ENCODE measurements at regions not wholly inside any gene's neighbourhood (a gene's known extent, or its start where the extent isn't known, plus 50 kb on each side); places are given as distances from the start of the nearest gene placed in this dataset.
"Not testable (repeated sequence)": the region's sequence is repeated elsewhere in the genome, so short reads cannot be mapped to it uniquely, and the experiment has no call there.

DNA sequence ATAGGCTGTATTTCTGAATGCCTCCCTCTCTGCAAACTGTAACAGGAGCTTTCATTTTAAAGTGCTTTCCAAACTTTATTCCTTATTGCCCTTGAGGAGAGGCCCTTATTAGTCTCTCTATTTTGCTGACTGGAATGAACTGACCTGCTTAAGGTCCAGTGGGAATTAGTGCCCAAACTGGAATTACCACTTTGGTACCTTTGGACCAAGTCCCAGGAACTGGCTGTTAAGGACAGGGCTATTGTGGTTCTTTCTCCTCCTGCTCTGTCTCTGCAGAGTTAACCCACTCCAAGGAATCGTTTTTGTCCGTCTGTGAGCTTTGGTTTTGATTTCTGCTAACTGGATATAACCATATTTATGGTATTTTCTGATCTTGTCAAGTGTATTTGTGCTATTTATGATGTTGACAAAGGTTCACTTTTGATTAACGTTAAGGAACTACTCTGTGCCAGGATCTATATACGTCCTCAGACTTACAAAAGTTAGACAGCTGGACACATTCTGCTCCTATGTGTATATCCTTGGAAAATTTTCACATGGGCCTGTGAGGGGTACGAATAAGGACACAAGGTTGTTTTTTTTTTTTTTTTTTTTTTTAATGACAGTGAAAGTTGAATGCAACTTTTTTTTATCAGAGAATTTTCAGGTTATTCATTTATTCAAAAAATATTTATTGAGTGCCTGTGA is 189.1 kb upstream of the ANKRD55 start:
- DNase-seq (ENCODE audit: low spot score), result no peak

GRCh38 chr5:56421246-56422075 is 188.3 kb upstream of the ANKRD55 start:
- DNase-seq (ENCODE audit: low spot score), result no peak

GRCh38 chr5:56420323-56420722 is 187.2 kb upstream of the ANKRD55 start:
- DNase-seq (ENCODE audit: low spot score), result no peak

GRCh38 chr5:56419667-56420066 is 186.5 kb upstream of the ANKRD55 start:
- no peak for DNase-seq (ENCODE audit: low spot score)

- peak; percentile 58 for DNase-seq (ENCODE audit: low spot score)
Measured at GRCh38 chr5:56415356-56415765, 182.2 kb upstream of the ANKRD55 start.

GRCh38 chr5:56414066-56414465 is 180.9 kb upstream of the ANKRD55 start:
- no peak for DNase-seq (ENCODE audit: low spot score)

GRCh38 chr5:56413546-56413945 is 180.4 kb upstream of the ANKRD55 start:
- no peak for DNase-seq (ENCODE audit: low spot score)

- no peak for DNase-seq (ENCODE audit: low spot score)
Measured at GRCh38 chr5:56412601-56413379, 179.7 kb upstream of the ANKRD55 start.

DNA sequence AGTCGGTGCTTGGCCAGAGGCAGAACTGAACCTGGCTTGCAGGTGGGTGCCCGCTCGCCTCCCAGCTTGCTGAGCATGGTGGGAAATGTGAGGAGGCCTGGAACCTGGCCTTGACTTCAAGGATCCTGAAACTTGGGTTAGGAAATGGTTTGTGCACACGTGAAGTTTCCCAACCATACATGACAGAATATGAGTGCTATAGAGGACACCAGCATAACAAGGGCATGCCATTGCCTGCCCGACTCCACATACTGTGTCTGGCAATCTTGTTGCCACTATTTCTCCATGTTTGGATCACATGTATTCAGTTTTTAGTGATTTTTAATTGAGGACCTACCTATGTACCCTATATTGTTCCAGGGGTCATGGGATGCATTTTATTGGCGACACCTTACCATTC is 177.6 kb upstream of the ANKRD55 start:
- no peak for DNase-seq (ENCODE audit: low spot score)

DNA sequence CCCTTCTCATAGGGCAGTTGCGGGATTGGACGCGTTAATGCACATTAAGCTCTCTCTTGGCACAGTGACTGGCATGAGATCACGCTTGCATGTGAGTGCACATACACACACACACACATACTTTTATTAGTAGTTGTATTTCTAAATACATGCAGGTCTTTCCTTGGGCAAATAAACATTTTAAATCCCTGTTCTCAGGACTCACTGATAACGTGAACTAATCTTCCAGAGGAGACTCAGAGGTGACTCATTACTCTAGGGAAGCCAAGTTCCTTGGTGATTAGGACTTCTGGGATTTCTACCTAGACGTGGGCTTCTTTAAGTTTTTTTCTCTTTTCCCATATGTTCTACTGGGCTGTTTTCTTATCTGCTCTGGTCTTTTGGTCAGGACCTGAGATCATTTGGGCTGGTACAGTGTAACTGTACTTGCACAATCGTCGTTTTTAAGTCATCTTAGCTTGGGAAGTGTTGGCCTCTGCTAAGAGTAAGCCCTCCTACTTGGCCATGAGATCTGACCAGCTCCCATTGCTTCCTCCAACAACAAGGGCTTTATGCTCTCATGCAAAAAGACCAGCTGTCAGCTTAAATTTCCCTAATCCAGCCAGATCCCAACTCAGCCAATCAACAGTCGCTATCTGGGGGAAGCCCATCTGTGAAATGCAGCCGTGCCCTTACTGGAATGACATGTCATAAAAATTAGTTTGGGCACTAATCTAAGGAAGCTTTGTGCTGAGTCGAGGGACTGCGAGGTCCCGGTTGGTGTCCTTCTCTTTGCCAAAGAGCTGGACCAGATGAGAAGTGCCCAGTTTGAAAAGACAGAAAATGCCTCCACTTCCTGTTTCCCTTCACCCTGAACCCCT is 176.4 kb upstream of the ANKRD55 start:
- peak; percentile 79 for DNase-seq (ENCODE audit: low spot score)

- no peak for DNase-seq (ENCODE audit: low spot score)
Measured at GRCh38 chr5:56406838-56407237, 173.7 kb upstream of the ANKRD55 start.

DNA sequence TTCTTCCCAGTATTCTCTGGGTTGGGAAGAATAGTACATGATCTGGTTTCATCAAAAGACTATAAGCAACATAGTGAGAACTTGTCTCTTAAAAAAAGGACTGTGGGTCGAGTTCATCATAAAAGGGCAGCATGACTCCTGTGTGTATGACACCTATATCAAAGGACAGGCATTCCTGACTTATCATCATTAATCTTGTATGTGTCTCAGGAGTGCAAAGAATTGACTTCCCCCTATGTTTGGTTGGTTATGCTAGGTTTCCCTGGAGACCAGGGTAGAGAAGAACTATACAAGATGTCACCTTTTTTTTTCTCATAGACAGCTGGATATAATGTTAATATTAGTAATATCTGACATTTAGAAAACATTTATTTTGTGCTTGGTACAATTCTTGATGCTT is 173.1 kb upstream of the ANKRD55 start:
- no peak for DNase-seq (ENCODE audit: low spot score)

DNA sequence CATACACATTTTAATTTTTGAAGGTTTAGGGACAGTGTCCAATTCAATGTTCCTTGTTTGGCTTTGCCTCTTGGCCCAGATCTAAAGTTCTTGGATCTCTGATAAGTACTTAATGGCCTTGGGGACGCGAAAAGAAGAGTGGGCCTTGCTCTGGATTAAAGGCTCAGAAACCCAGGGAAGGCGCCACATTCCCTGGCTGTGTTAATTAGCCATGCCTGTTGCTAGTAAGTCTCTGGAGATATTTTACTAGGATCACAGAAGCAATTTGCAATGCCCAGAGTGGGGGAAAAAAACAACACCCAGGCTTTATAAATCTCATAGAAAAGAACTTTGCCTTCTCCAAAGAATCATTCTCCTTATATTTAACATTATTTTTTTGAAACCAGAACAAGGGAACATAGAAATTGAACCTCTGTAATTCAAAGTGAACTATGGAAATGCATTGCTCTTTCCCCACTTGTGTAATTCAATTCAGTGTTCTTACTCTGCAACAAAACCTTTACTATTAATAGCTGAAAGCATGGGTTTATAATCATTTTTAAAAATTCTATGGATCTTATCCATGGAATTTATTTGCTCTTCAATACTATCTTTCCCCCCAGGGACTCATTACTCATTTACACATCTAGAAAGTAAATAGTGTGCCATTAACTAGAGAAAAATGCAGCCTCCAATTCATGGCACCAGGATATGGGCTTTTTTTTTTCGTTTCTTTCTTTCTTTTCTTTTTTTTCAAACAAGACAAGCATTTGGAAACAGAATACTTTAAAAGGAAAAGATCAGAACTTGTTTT is 172.2 kb upstream of the ANKRD55 start:
- DNase-seq (ENCODE audit: low spot score), result no peak

GRCh38 chr5:56402266-56403220 is 169.4 kb upstream of the ANKRD55 start:
- DNase-seq (ENCODE audit: low spot score), result no peak

- DNase-seq (ENCODE audit: low spot score), result not testable (repeated sequence)
Measured at GRCh38 chr5:56397796-56398195, 164.7 kb upstream of the ANKRD55 start.

- no peak for DNase-seq (ENCODE audit: low spot score)
Measured at GRCh38 chr5:56396634-56397033, 163.5 kb upstream of the ANKRD55 start.

DNA sequence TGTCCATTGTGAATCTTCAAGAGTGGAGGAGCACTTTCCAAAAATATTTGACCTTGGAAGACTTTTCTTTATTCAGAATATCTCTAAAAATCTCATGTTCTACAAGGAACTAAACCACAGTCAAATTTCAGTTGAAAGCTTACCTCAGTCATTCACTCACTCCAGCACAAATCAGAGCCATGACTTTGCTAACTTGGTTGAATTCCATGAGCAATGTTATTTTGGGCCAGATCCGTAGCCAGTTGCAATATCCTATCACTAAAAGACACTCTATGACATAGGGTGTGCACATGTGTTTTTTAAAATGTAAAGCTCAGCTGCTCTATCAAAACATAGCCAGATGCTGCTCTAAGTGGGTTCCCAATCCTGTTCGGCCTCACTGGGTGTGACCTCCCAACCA is 156.1 kb upstream of the ANKRD55 start:
- no peak for DNase-seq (ENCODE audit: low spot score)

DNA sequence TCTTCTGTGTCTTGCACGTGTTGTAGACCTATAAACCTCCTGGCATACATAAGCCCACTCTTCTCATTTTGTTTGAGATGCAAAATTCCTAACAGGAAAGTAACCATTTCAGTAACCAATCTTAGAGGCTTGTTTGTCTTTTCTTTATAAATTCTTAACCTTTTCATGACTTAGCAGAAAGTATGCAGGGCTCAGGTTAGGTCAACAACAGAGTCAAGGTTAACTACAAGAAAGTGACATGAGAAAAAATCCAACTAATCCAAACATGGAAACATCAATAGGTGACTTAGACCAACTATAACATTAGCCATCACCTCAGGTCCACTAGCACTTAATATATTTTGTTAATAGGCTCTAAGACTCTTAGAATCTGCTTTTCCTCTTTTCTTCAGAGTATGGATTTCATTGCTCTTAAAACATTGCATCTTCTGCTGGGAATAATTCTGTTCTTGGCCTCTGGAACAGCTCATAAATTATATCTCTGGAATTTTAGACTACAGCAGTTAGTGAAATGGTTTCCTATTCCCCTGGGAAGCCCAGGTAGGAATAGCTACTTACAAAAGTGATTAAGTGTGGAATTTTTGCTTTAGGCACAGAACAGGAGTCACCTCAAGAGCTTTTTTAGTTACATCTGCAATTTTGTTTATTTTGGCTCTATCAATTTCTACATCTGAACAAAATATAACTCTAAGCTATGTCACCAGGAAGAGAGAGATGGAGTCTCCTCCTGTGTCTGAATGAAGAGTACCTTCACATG is 155.3 kb upstream of the ANKRD55 start:
- DNase-seq (ENCODE audit: low spot score), result no peak

DNA sequence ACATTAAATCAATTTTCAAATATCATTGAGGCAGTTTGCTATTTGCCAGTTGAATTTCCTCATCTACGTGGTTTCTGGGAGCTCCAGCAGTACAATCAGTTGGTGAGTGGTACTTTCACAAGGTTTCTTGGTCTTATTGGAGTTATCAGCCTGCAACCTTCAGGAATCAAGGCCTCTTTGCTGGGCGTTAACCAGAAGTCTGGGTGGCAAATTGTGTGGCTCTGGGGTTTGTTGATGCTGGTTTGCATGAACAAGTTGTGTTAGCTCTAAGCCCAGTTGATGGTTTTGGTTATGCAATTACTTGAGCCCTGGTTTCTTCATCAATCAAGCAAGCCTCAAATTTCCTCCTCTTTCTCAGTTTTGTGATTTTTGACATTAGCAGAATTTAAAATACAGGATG is 152.9 kb upstream of the ANKRD55 start:
- DNase-seq (ENCODE audit: low spot score), result no peak

All from H4 (cell line).